Stimulated activated CD8-positive, alpha-beta memory T cell treated with anti-CD3 and anti-CD28 coated beads, Interleukin-4, amount 100 ng/mL, for 1 hour (primary cell): ENCODE measurements at regions not wholly inside any gene's neighbourhood (a gene's known extent, or its start where the extent isn't known, plus 50 kb on each side); places are given as distances from the start of the nearest gene placed in this dataset.
"Not testable (repeated sequence)": the region's sequence is repeated elsewhere in the genome, so short reads cannot be mapped to it uniquely, and the experiment has no call there.

Experiments
- DNase-seq, 2 donors: peaks; one replicate each; pipeline ENCODE4 v3.0.0-alpha.2; 2020; ENCODE audit warnings: low read depth in 2 of 2, low spot score in 1 of 2

DNA sequence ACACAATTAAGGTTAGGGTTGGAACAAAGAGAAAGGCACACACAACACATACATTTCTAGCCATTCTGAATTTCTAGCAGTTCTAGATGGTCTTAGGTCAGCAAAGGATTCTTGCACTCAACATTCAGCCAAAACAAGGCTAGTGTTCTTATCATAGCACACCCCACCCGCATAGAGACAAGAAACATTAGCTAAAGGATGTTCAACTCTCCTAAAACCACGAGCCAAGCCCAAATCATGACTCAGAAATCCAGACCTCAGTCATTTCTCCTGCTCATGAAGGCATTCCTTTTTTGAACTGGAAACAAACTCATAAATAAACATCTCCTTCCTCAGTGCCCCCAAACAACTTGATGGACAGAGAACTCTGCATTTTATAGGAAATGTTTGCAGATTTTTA, 293.0 kb upstream of the NOTCH2NLA start:
- not testable (repeated sequence) for DNase-seq

- not testable (repeated sequence) for DNase-seq
Observed at GRCh38 chr1:146513754-146514153, 284.9 kb upstream of the NOTCH2NLA start.

GRCh38 chr1:146511047-146511777, 282.4 kb upstream of the NOTCH2NLA start:
- DNase-seq: not testable (repeated sequence)

DNA sequence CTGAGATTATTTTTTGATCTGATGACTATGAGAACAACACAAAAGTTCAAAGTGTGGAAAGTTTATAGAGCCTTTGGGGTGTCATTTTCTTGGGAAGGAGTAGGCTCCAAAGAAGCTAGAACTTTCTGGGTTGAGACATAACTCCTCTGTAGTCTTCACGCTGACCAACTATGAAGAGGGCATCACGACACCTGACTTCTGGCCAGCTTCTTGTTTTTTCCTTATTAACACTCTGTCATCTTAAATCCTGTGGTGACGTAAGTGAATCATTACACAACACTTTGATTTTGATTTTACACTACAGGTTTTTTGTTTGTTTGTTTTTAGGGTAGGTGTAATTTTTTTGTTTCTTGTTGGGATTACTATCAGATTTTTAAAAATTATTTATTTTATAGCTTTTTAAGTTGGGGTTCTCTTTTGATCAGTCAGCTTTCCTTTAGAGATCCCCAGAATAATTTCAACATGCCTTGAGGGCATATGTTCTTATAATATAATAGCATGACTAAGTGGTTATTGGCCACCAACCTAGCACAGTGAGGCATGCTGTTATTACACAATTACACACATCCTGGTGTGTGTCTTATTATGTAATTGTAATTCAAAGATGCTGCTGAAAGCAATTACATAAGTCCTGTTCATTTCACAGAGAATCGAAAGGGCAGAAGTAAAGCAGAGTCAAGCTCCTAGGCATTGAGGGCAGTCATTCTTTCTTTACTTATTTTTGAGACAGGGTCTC, 281.6 kb upstream of the NOTCH2NLA start:
- DNase-seq: not testable (repeated sequence)

DNA sequence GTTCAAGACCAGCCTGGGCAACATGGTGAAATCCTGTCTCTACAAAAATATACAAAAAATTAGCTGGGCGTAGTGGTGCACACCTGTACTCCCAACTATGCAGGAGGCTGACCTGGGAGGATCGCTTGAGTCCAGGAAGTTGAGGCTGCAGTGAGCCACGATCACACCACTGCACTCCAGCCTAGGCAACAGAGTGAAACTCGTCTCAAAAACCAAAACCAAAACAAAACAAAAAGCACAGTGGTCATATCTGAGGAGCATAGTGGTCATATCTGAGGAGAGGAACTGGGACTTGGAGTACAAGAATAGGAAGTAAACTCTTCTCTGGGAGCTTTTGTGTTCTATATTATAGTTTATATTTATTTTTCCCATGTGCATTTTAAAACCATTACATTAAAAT, 275.3 kb upstream of the NOTCH2NLA start:
- not testable (repeated sequence) for DNase-seq

DNA sequence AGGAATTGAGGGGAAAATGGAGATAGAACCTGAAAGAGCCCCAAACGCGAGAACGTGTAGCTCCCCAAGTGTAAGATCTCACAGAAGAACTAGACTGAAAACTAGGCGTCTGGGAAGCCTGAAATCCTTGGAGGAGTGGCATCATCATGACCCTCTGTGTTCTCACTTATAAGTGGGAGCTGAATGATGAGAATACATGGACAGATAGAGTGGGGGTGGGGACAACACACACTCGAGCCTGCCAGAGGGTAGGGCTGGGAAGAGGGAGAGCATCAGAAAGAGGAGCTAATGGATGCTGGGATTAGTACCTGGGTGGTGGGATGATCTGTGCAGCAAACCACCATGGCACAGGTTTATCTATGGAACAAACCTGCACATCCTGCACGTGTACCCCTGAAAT, 258.7 kb upstream of the NOTCH2NLA start:
- not testable (repeated sequence) for DNase-seq

- not testable (repeated sequence) for DNase-seq
Observed at GRCh38 chr1:146487155-146487554, 258.3 kb upstream of the NOTCH2NLA start.

DNA sequence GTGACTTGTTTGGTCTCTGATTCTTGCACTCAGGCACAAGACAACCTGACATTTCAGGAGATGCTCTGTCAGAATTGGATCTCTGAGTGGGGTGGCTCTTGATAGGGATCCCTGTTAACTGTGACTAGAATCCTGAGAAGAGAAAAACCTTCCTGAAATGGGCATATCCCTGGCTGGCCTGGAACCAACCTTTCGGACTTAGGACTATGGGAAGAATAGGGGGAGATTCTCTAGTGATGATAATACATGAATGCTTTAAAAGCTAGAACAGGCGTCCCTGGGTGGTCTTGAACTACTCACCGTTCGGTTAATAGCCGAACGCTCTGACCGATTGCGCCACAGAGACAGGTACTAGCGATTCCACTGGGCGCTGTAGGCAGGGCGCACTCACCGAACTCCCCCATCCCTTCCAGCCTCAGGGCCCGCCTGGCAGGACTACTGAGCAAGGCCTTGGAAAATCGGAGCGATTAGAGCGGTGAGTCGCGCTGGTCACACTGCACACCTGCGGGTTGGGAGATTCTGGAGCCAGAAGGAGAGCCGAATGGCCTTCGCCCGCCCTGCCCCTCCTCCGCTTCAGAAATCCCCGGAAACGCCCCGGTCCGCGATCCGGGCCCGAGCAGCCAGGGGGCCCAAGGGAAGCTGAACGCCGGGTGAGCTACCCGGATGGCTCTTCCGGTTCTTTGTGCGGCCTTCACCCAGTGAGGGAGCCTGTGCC, 257.6 kb upstream of the NOTCH2NLA start:
- not testable (repeated sequence) for DNase-seq

GRCh38 chr1:146484195-146484594, 255.4 kb upstream of the NOTCH2NLA start:
- DNase-seq: not testable (repeated sequence)

- DNase-seq: not testable (repeated sequence)
Observed at GRCh38 chr1:146479188-146479587, 250.4 kb upstream of the NOTCH2NLA start.

GRCh38 chr1:146478125-146478720, 249.4 kb upstream of the NOTCH2NLA start:
- DNase-seq: not testable (repeated sequence)

GRCh38 chr1:146475086-146475485, 246.3 kb upstream of the NOTCH2NLA start:
- not testable (repeated sequence) for DNase-seq

DNA sequence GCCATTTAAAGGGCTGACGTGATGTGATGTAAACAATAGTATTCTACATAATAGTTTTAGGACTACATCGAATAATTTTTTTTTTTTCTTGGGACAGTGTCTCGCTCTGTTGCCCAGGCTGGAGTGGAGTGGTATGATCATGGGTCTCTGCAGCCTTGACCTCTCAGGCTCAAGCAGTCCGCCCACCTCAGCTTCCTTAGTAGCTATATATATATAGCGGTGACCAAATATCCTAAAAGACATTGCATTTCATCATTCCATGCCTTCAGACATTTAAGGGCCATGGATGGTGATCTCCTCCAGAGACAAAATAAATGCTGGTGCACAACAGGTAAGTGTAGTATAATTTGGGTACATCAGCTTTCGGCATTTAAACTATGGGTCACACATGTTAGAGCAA, 245.4 kb upstream of the NOTCH2NLA start:
- DNase-seq: not testable (repeated sequence)

DNA sequence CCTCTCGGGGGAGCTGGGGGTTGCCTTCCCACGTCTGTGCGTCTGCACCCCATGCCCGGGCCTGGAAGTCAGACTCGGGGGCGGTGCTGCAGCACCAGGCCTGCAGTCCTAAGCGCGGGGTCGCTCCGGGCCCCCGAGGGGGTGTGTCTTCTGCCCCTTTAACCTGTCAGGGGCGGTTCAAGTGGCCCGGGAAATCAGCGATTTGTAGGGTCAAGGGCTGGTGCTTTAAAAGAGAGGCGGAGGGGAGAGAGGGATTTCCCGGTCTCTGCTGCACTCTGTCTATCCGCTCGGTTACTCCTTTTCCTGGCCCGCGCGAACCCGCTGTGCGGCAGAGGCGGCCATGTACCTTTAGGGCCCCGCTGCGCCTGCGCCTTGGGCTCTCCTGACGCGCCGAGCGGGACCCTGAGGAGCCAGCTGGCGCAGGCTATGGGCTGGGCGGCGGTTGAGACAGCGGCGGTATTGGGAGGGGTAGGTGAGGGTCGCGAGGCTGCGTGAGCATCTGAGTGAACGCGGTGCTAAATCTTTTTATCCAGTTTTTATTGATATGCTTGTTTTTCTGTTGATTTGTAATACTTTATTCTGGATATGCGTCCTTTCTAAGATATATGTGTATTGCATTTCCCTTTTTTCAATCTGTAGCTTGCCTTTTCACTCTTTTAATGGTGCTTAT, 243.5 kb upstream of the NOTCH2NLA start:
- DNase-seq: peak; percentile 39 to 61

GRCh38 chr1:146459939-146460338, 231.1 kb upstream of the NOTCH2NLA start:
- not testable (repeated sequence) for DNase-seq

DNA sequence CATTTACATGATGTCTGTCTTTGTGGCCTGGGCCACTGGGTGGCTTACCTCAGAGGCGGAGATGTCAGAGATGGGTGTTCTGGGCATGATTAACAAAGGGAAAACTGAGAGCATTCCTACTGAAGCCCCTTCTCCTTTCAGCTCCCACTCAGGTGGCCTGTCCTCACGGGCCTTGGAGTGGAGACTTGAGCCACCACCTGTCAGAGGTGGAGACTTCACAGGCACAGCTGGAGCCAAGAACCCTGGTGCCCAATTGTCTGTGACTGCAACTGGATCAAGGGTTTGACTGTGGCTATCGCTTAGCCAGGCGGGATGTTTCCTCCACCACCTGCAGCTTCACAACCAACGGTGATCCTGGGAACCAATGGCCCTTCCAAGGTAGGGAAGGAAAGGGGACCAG, 230.5 kb upstream of the NOTCH2NLA start:
- not testable (repeated sequence) for DNase-seq

- not testable (repeated sequence) for DNase-seq
Observed at GRCh38 chr1:146448877-146449246, 220.0 kb upstream of the NOTCH2NLA start.

DNA sequence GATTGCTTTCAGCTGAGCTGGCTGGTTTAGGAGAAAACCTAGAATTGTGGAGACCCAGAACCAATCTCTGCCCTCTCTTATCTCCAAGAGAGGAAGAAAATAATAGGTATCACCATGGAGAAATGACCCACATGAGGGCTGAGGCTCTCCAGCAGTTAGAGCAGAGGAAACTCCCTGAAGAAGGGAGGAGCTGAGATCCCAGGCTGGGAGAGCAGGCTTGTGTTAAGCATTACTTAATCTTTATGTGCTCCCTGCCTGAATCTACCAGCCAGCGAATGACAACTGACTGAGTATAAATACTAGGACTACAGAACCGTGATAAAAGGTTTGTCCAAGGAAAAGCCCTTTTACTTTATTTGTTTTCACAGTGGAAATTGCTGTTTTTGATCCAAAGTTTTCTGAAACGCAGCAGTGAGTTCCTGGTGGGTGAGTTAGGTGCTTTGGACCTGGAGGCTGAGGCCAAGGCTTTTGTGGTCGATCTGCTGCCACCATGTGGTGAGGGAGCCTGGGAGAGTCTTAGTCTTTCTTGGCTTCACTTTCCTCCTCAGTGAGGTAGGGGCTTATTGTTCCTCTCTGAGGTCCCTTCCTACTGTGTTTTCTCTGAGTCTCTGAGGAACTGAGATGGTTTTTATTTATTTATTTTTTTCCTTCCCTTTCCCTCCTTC, 219.5 kb upstream of the NOTCH2NLA start:
- peak; percentile 32 to 41 for DNase-seq

GRCh38 chr1:146443871-146444222, 215.0 kb upstream of the NOTCH2NLA start:
- DNase-seq: not testable (repeated sequence)
